Kidney (tissue), 13 donors: ENCODE measurements at regions not wholly inside any gene's neighbourhood (a gene's known extent, or its start where the extent isn't known, plus 50 kb on each side); places are given as distances from the start of the nearest gene placed in this dataset.
A peak's percentile ranks its signal among the peaks of the same experiment; 100 is the strongest.

Experiments
- DNase-seq, 5 donors: peaks; one replicate each; pipeline ENCODE4 v3.0.0-alpha.2; 2013 to 2020
- FAIRE-seq: peaks from 2 replicates; lab custom pipeline; 2012; peaks lifted over from hg19 to GRCh38; lab: Jason Lieb, UNC
- H3K27ac ChIP-seq, 2 donors: one replicate each; pipeline ENCODE4 v1.7.0; 2013; ENCODE audit warnings: low read depth in 2 of 2, low read length in 2 of 2, inconsistent platforms in 1 of 2
- H3K27me3 ChIP-seq: one replicate; pipeline ENCODE4 v1.7.1; 2013; ENCODE audit warnings: low read length, inconsistent platforms; ENCODE audit not compliant: control insufficient read depth, insufficient read depth
- H3K36me3 ChIP-seq, 3 donors: one replicate each; pipeline versions ENCODE4 v1.7.0 to v1.7.1; 2013; ENCODE audit warnings: low read length in 3 of 3, control low read depth in 1 of 3, inconsistent platforms in 1 of 3; ENCODE audit not compliant: insufficient read depth in 3 of 3, control insufficient read depth in 2 of 3
- H3K4me1 ChIP-seq, 3 donors: one replicate each; pipeline versions ENCODE4 v1.7.0 to v1.7.1; 2013; ENCODE audit warnings: low read length in 3 of 3, inconsistent platforms in 1 of 3, low read depth in 1 of 3; ENCODE audit not compliant: control insufficient read depth in 2 of 3, insufficient read depth in 2 of 3
- H3K4me3 ChIP-seq, 3 donors: one replicate each; pipeline versions ENCODE4 v1.7.0 to v1.8.1; 2013; ENCODE audit warnings: low read length in 3 of 3, control low read depth in 1 of 3, inconsistent platforms in 1 of 3
- H3K9ac ChIP-seq, 3 donors: one replicate each; pipeline versions ENCODE4 v1.7.0 to v1.7.1; 2013; ENCODE audit warnings: low read length in 3 of 3, control low read depth in 1 of 3, inconsistent platforms in 1 of 3
- H3K9me3 ChIP-seq, 3 donors: one replicate each; pipeline versions ENCODE4 v1.7.0 to v1.7.1; 2013; ENCODE audit warnings: low read length in 3 of 3, control low read depth in 1 of 3, inconsistent platforms in 1 of 3; ENCODE audit not compliant: control insufficient read depth in 2 of 3, insufficient read depth in 1 of 3
- CTCF ChIP-seq: IDR thresholded peaks from 3 replicates; pipeline ENCODE4 v1.5.1; 2012; ENCODE audit warnings: mild to moderate bottlenecking, moderate library complexity, borderline replicate concordance; ENCODE audit not compliant: insufficient read depth; ENCODE audit errors: extremely low read depth
- intact Hi-C: fragments of 100-400 bp; cut with DNase I; formaldehyde crosslinking; loops from one replicate; pipeline ENCODE4 v1.11.1; 2022
- donor health status: control.
- donor health status: control.
- donor health status: control.
- donor health status: control.
- donor health status: control.
- donor health status: DM: yes; HTN: yes; CAD: no.
- donor health status: Normal renal cell carcinoma (clear cell type).

- Histone ChIP-seq H3K9me3 (peaks cover 0 to under 1% (median 0%) of the 10 kb centered on the region in 3 donors), H3K36me3 (no peaks in the 10 kb centered on the region), H3K27me3 (no peaks in the 10 kb centered on the region), H3K27ac (no peak overlapping the region), H3K9ac (no peak overlapping the region), H3K4me3 (no peak overlapping the region), H3K4me1 (no peaks in the 10 kb centered on the region)
- no peak for FAIRE-seq
- intact Hi-C loops: no loop called here
- peak in 2 of 5 donors; percentile 9 to 68 for DNase-seq
- TF ChIP-seq CTCF: no peak
Measured at GRCh38 chr3:13718436-13718835, 161.4 kb downstream of the WNT7A start.

GRCh38 chr3:13718000-13718399 lies 161.9 kb downstream of the WNT7A start:
- Histone ChIP-seq H3K9me3 (no peaks in the 10 kb centered on the region), H3K27me3 (no peaks in the 10 kb centered on the region), H3K27ac (no peak overlapping the region), H3K4me1 (no peaks in the 10 kb centered on the region), H3K36me3 (no peaks in the 10 kb centered on the region), H3K9ac (no peak overlapping the region), H3K4me3 (no peak overlapping the region)
- intact Hi-C loops: no loop called here
- no peak for FAIRE-seq
- TF ChIP-seq CTCF: no peak
- peak in 3 of 5 donors; percentile 4 to 20 (median 13) for DNase-seq

- intact Hi-C loops: no loop called here
Measured at GRCh38 chr3:13717222-13717895, 162.5 kb downstream of the WNT7A start.

More at GRCh38 chr3:13717222-13717895, 162.5 kb downstream of the WNT7A start:
- H3K27me3 ChIP-seq: no peaks in the 10 kb centered on the region
- no peak overlapping the region for H3K27ac ChIP-seq
- no peaks in the 10 kb centered on the region for H3K36me3 ChIP-seq
- H3K4me3 ChIP-seq: no peak overlapping the region
- no peak overlapping the region for H3K9ac ChIP-seq
- TF ChIP-seq CTCF: no peak
- DNase-seq (peak in 3 of 5 donors; percentile 5 to 17 (median 5)), FAIRE-seq (no peak)
- no peaks in the 10 kb centered on the region for H3K9me3 ChIP-seq
- H3K4me1 ChIP-seq: no peaks in the 10 kb centered on the region
